Mesodermal cell (in vitro differentiated cells): ENCODE measurements at regions not wholly inside any gene's neighbourhood (a gene's known extent, or its start where the extent isn't known, plus 50 kb on each side); places are given as distances from the start of the nearest gene placed in this dataset.

ENCODE experiments used
- H3K27ac ChIP-seq: 2 replicates; pipeline ENCODE4 v1.7.0; 2013; ENCODE audit warnings: mild to moderate bottlenecking, low read depth, low read length, moderate library complexity; ENCODE audit not compliant: severe bottlenecking
- H3K36me3 ChIP-seq: 2 replicates; pipeline ENCODE4 v1.7.1; 2013; ENCODE audit warnings: mild to moderate bottlenecking, low read length, moderate library complexity; ENCODE audit not compliant: control insufficient read depth, insufficient read depth
- H3K4me1 ChIP-seq: one replicate; pipeline ENCODE4 v1.7.1; 2013; ENCODE audit warnings: mild to moderate bottlenecking, low read length; ENCODE audit not compliant: insufficient read depth, control insufficient read depth, poor library complexity, severe bottlenecking
- H3K4me3 ChIP-seq: 2 replicates; pipeline ENCODE4 v1.7.0; 2013; ENCODE audit warnings: low read length, control low read depth, mild to moderate bottlenecking; ENCODE audit not compliant: insufficient read depth, poor library complexity, severe bottlenecking; ENCODE audit errors: extremely low read depth
- H3K9me3 ChIP-seq: 2 replicates; pipeline ENCODE4 v1.7.1; 2013; ENCODE audit warnings: mild to moderate bottlenecking, low read length, moderate library complexity; ENCODE audit not compliant: control insufficient read depth
- WGBS, 2 experiments: methylation state at CpG; one replicate each; pipeline ENCODE4 v1.1.5; 2013; ENCODE audit warnings: missing lambda C conversion rate in 2 of 2; ENCODE audit not compliant: insufficient coverage in 2 of 2; 5-methylcytosine and 5-hydroxymethylcytosine counted together

DNA sequence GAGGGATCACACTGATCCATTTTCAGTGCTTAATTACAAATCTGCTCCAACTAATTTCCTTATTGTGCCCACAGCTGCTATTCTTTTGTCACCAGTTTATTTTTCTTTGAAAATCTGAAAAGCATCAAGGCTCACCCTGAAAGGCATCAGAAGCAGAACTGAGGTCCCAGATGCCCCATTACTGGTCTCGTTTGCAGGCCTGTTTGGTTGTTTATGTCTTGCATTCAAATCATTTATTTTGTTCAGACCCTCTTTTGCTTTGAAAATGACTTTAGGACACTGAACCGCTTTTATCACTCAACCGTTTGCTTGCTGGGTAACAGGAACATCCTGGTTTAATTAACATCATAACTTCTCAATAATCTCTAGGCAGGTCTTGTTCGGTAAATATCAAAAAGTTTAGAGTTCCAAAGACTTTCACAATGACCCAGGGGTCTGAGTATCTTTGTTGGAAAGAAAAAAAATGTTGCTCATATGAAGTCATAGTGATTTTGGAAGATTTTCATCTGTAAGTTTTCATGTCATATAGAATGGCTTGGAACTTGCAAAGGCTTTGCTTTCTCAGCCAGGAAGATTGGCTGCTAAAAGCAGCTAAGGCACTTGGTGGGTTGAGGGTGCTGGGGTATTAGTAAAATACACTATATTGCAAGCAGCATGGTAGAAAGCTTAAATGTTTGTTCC lies 398.3 kb upstream of the NPVF start:
- H3K4me3 ChIP-seq, result no peak overlapping the region
- 87 to 90% methylated on average over 2 to 4 of the region's 4 CpGs for WGBS, 2 experiments
- H3K36me3 ChIP-seq, result no peaks in the 10 kb centered on the region
- H3K27ac ChIP-seq, result no peak overlapping the region
- H3K9me3 ChIP-seq, result no peaks in the 10 kb centered on the region
- H3K4me1 ChIP-seq, result no peaks in the 10 kb centered on the region

DNA sequence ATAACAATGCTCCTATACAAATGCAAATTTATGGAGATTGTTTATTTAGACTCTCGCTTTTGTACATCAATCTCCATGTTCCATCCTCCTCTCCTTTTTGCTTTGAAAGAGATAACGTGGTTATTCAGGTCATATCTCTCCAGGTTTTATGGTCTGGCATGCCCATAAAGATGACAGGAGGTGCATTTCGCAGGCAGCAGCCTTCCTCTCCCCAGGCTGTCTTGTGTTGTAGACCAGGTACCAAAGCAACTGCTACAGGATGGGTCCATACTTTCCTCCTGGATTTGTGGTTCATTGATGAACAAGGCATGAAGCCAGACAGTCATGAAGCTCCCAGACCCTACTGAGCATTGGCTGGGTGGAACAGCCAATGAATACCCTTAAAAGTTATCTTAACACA lies 400.2 kb upstream of the NPVF start:
- Histone ChIP-seq H3K4me1 (no peaks in the 10 kb centered on the region), H3K36me3 (no peaks in the 10 kb centered on the region), H3K4me3 (no peak overlapping the region), H3K27ac (no peak overlapping the region), H3K9me3 (no peaks in the 10 kb centered on the region)
- 72% methylated on average over 2 of the region's 3 CpGs; no CpG with 5 or more reads in 1 of the 2 experiments for WGBS, 2 experiments

DNA sequence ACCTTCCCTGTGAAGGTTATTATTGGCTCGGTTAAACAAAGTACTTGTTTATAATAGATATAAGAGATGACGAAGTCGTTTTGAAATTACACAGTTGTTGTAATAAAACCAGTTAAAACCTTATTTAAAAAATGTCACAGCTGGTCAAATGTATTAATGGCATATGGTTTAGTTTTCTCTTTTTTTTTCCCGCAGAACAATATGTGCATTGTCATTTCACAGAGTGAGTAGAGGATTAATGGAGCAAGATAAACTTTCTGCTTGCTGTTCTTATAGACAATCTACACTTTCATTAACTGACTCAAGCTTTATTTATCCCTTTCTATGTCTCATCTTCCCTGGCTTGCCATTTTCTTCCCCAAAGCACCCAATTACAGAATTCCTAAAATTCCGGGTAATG lies 404.3 kb upstream of the NPVF start:
- no peak overlapping the region for H3K4me3 ChIP-seq
- H3K36me3 ChIP-seq, result no peaks in the 10 kb centered on the region
- no peaks in the 10 kb centered on the region for H3K4me1 ChIP-seq
- H3K9me3 ChIP-seq, result no peaks in the 10 kb centered on the region
- WGBS, 2 experiments, result no CpG with 5 or more reads among the region's 5 CpGs
- H3K27ac ChIP-seq, result no peak overlapping the region

DNA sequence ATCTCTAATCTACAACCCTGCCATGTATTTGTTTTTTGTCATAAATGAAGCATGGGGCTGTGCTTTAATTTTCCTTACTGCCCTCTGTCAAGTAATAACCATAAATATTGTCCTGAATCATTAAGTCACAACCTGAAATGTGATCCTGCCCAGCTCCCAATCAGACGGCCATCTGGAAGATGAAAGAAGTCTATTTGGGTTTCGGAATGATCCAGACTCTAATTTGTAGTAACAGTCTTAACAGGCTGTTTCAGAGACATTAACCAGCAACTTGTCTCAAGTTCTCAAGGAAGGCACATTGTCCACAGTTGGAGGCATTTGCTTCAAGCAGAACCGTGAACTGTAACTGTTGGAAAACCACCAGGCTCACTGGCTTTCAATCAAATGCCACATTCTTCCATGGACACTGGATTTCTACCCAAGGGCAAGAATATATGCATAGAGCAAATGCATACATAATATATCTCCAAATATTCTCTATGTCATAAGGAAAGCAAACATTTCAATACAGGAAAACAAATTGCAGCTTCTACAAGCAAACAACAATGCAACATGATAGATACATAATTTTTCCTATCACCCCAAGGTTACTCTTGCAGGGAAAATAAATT lies 405.2 kb upstream of the NPVF start:
- Histone ChIP-seq H3K27ac (no peak overlapping the region), H3K9me3 (no peaks in the 10 kb centered on the region), H3K4me3 (no peak overlapping the region), H3K4me1 (no peaks in the 10 kb centered on the region), H3K36me3 (no peaks in the 10 kb centered on the region)
- WGBS, 2 experiments, result 73 to 90% methylated on average over 2 of the region's 3 CpGs

DNA sequence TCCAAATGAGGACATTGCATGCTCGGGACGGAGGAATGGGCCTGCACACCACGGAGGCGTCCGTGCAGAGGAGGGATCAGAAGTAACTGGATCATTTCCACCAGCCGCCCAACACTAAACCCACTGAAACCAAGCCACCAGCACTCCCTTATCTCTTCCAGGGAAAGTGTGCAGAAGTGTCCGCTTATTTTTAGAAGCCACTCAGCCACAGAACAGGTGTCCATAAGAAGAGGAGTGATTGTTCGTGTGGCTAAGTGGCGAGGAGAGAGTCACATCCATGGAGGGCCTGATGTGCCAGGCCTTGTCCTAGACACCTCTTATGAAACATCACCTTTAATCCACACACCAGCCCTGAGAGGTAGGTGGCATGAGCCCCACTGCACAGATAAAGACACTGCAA lies 407.9 kb upstream of the NPVF start:
- Histone ChIP-seq H3K36me3 (no peaks in the 10 kb centered on the region), H3K4me3 (no peak overlapping the region), H3K4me1 (no peaks in the 10 kb centered on the region), H3K9me3 (no peaks in the 10 kb centered on the region), H3K27ac (no peak overlapping the region)
- 93 to 94% methylated on average over 5 to 6 of the region's 9 CpGs for WGBS, 2 experiments

DNA sequence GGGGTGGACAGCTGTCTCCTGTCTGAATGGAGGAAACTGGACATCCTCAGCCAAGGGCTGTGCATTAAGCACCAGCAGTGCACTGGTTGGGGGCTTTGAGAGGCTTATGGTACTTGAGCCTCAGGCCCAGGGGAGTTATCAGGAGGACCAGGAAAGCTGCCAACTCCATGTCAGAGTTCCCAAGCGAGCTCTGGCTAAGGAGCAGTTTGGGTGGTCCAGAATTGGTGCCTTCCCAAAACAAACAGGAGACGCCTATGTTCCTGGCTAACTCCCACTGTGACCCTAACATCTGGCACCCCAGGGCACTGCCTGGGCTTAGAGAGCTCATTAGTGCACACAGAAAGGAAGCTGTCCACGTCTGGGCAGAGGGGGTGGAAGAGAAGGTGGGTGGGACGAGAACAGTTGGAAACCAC lies 408.6 kb upstream of the NPVF start:
- Histone ChIP-seq H3K4me3 (no peak overlapping the region), H3K27ac (no peak overlapping the region), H3K36me3 (no peaks in the 10 kb centered on the region), H3K9me3 (no peaks in the 10 kb centered on the region), H3K4me1 (no peaks in the 10 kb centered on the region)
- 79 to 90% methylated on average over 2 to 3 of the region's 4 CpGs for WGBS, 2 experiments

DNA sequence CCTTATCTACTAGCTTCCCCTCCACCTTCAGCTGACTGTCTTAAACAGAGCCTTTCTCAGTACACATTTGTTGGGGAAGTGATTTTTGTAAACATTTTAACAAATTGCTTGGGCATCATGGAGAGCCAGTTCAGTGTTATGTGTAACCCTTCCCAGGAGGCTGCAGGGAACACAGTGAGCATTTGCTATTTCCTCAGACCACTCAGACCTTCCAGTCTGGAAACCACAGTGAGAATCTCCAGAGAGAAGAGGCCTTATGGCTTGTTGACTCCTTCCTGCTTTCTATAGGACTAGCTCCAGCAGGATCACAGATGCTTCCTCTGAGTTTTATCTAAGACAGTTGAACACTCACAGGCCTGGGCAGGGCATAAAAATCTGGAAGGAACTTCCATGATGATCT lies 409.8 kb upstream of the NPVF start:
- H3K4me3 ChIP-seq, result no peak overlapping the region
- no peaks in the 10 kb centered on the region for H3K4me1 ChIP-seq
- no peaks in the 10 kb centered on the region for H3K36me3 ChIP-seq
- H3K9me3 ChIP-seq, result no peaks in the 10 kb centered on the region
- no peak overlapping the region for H3K27ac ChIP-seq

DNA sequence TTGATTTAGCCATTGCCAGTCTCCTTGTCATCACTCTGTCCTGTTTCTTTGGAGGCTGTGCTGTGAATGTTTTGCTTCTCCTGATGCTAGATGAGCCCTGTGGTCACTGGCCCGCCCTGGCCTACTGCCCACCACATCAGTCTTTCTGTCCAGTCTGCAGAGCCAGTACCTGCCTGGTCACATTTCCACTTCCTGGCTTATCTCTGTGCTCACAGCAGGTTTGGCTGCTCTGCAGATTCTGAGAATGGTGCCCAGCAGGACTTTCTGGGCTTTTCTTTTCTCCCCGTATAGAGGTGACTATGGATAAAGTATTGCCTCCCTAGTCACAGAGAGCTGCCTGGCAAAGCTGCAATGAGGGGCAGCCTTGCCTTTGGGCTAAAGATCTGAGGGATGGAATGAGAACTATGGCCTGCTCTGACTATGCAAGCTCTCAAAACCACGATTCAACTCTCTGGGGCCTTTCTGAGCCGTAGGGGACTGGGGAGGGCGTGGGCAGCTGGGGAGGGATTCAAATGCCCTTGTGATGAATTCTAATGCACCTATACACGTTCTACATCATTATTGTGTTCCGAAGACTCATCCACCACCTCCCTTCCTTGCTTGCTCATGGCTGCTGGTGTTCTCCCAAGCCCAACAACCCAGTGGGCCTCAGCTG lies 410.4 kb upstream of the NPVF start:
- Histone ChIP-seq H3K4me3 (no peak overlapping the region), H3K36me3 (no peaks in the 10 kb centered on the region), H3K27ac (no peak overlapping the region), H3K9me3 (no peaks in the 10 kb centered on the region), H3K4me1 (no peaks in the 10 kb centered on the region)
- WGBS, 2 experiments, result 97 to 100% methylated on average over 1 to 3 of the region's 7 CpGs

DNA sequence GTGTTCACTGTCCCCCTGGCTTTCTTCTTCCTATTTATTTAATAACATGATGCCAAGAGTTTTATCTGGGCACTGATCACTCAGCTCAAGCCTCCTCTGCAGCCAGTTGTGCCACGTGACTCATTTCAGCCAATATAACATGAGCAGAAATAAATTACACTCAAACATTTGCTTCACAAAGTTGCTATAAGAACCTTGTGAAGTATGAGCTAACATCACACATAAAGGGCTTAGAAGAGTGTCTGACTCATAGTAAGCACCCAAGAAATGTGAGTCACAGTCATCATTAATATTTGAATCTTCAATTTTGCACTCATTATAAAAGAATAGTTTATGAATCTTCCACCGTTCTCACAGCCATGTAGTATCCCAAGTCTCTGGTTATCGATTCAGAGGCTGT lies 414.6 kb upstream of the NPVF start:
- Histone ChIP-seq H3K27ac (no peak overlapping the region), H3K4me3 (no peak overlapping the region), H3K36me3 (no peaks in the 10 kb centered on the region), H3K4me1 (peaks cover 3% of the 10 kb centered on the region), H3K9me3 (no peaks in the 10 kb centered on the region)
- 89 to 95% methylated on average over 2 to 3 of the region's 3 CpGs for WGBS, 2 experiments

DNA sequence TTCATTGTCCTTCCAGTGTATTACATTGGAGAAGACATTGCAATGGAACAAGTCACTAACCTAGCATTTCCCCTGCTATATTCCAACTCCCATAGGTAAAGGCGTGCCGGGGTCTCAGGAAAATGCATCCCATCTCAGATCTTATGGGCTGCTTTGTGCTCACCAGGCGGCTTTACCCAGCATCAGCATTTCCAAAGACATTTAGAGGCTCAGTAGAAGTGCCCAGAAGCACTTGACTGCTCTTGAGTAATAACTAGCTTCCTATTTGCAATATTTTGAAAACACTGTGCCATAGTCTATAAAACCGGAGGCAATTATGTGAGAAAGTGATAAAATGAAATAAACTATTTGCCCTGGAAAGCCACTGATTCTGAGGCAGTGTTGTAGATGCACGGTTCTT lies 415.0 kb upstream of the NPVF start:
- H3K4me1 ChIP-seq, result peaks cover 3% of the 10 kb centered on the region
- H3K36me3 ChIP-seq, result no peaks in the 10 kb centered on the region
- no peak overlapping the region for H3K27ac ChIP-seq
- no peaks in the 10 kb centered on the region for H3K9me3 ChIP-seq
- 84 to 92% methylated on average over 4 to 5 of the region's 5 CpGs for WGBS, 2 experiments
- no peak overlapping the region for H3K4me3 ChIP-seq

DNA sequence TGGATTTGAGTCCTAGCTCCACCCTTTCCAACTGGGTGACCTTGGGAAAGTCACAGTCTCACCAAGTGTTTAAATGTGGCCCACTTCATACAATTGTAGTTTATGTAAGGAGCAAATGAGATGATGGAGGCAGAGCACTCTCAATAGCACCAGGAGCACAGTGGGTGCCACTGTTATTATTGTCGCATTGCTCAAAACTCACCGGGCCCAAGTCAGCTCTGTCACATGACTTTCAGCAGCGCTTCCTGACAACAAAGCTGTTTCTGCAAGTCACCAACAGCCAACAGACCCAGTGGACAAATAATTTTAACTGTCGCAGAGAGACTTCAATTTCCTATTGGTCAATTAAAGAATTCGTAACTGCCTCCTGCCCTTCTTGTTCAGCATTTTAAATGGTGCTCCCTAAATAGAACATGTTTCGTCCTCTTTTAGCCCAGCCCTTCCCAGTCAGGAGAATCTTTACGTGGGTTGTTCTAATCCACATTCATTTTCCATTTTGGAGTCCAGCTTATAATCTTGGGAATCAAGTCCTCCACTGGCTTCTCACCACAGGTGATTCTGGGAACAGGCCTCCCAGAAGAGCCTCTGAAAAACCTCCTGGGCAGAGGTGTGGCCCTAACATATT lies 415.6 kb upstream of the NPVF start:
- Histone ChIP-seq H3K36me3 (no peaks in the 10 kb centered on the region), H3K4me1 (peaks cover 3% of the 10 kb centered on the region), H3K4me3 (no peak overlapping the region), H3K9me3 (no peaks in the 10 kb centered on the region), H3K27ac (no peak overlapping the region)
- 92 to 94% methylated on average over 6 to 7 of the region's 7 CpGs for WGBS, 2 experiments
